Activated CD4-positive, alpha-beta T cell treated with anti-CD3 and anti-CD28 coated beads, Interleukin-2, amount 10 ng/mL, durations not matched to agents 24 days and 14 days (primary cell): ENCODE measurements at regions not wholly inside any gene's neighbourhood (a gene's known extent, or its start where the extent isn't known, plus 50 kb on each side); places are given as distances from the start of the nearest gene placed in this dataset.

Experiments
- DNase-seq: peaks from one replicate; pipeline ENCODE4 v3.0.0; 2022
- H3K27ac Mint-ChIP-seq: one replicate; pipeline ENCODE4 v1.8.0; 2022; ENCODE audit warnings: mild to moderate bottlenecking, mixed read lengths
- H3K27me3 Mint-ChIP-seq: one replicate; pipeline ENCODE4 v1.8.0; 2022; ENCODE audit warnings: mixed read lengths
- H3K36me3 Mint-ChIP-seq: one replicate; pipeline ENCODE4 v1.8.0; 2022; ENCODE audit warnings: low read depth, mild to moderate bottlenecking, mixed read lengths
- H3K4me1 Mint-ChIP-seq: one replicate; pipeline ENCODE4 v1.8.0; 2021; ENCODE audit warnings: mixed read lengths
- H3K4me3 Mint-ChIP-seq: one replicate; pipeline ENCODE4 v1.8.0; 2022; ENCODE audit warnings: mild to moderate bottlenecking, moderate library complexity, mixed read lengths
- H3K9me3 Mint-ChIP-seq: one replicate; pipeline ENCODE4 v1.8.0; 2021; ENCODE audit warnings: mixed read lengths
- intact Hi-C: fragments of 100-400 bp; cut with micrococcal nuclease; formaldehyde crosslinking; loops from one replicate; pipeline ENCODE4 v1.15.1; 2023

GRCh38 chr2:195408811-195409210, 248.2 kb upstream of the SLC39A10 start:
- intact Hi-C loops: loop anchor here (5.0 kb wide), 1 partner anchor 248 kb away; the partner anchor contains the start of gene SLC39A10
- DNase-seq: no peak
- Mint-ChIP-seq H3K4me1 (peaks cover 27% of the 10 kb centered on the region), H3K27me3 (no peaks in the 10 kb centered on the region), H3K36me3 (peaks cover 5% of the 10 kb centered on the region), H3K27ac (no peak overlapping the region), H3K9me3 (peaks cover 5% of the 10 kb centered on the region), H3K4me3 (no peak overlapping the region)

- peaks cover 6% of the 10 kb centered on the region for H3K36me3 Mint-ChIP-seq
- no peak for DNase-seq
- peaks cover 24% of the 10 kb centered on the region for H3K4me1 Mint-ChIP-seq
- intact Hi-C loops: loop anchor here (5.0 kb wide), 1 partner anchor 249 kb away; the partner anchor contains the start of gene SLC39A10
- peaks cover 5% of the 10 kb centered on the region for H3K9me3 Mint-ChIP-seq
- H3K27me3 Mint-ChIP-seq: no peaks in the 10 kb centered on the region
- H3K4me3 Mint-ChIP-seq: no peak overlapping the region
- no peak overlapping the region for H3K27ac Mint-ChIP-seq
Observed at GRCh38 chr2:195408196-195408595, 248.8 kb upstream of the SLC39A10 start.

GRCh38 chr2:195407783-195408182, 249.2 kb upstream of the SLC39A10 start:
- H3K27ac Mint-ChIP-seq: no peak overlapping the region
- peaks cover 3% of the 10 kb centered on the region for H3K9me3 Mint-ChIP-seq
- intact Hi-C loops: loop anchor here (5.0 kb wide), 1 partner anchor 250 kb away; the partner anchor contains the start of gene SLC39A10
- H3K27me3 Mint-ChIP-seq: no peaks in the 10 kb centered on the region
- no peak for DNase-seq
- H3K4me3 Mint-ChIP-seq: no peak overlapping the region
- H3K4me1 Mint-ChIP-seq: peaks cover 22% of the 10 kb centered on the region
- peaks cover 9% of the 10 kb centered on the region for H3K36me3 Mint-ChIP-seq

- intact Hi-C loops: loop anchor here (5.0 kb wide), 1 partner anchor 250 kb away; the partner anchor contains the start of gene SLC39A10
- Mint-ChIP-seq H3K27me3 (no peaks in the 10 kb centered on the region), H3K36me3 (peaks cover 10% of the 10 kb centered on the region), H3K4me3 (no peak overlapping the region), H3K9me3 (no peaks in the 10 kb centered on the region), H3K4me1 (peaks cover 22% of the 10 kb centered on the region), H3K27ac (no peak overlapping the region)
- no peak for DNase-seq
Observed at GRCh38 chr2:195406886-195407603, 250.0 kb upstream of the SLC39A10 start.

GRCh38 chr2:195404651-195405050, 252.4 kb upstream of the SLC39A10 start:
- H3K27ac Mint-ChIP-seq: no peak overlapping the region
- intact Hi-C loops: loop anchor here (5.0 kb wide), 1 partner anchor 253 kb away; the partner anchor contains the start of gene SLC39A10
- no peak for DNase-seq
- no peak overlapping the region for H3K4me3 Mint-ChIP-seq
- H3K27me3 Mint-ChIP-seq: no peaks in the 10 kb centered on the region
- no peaks in the 10 kb centered on the region for H3K9me3 Mint-ChIP-seq
- H3K36me3 Mint-ChIP-seq: peaks cover 8% of the 10 kb centered on the region
- H3K4me1 Mint-ChIP-seq: peaks cover 20% of the 10 kb centered on the region

- Mint-ChIP-seq H3K27ac (no peak overlapping the region), H3K4me3 (no peak overlapping the region), H3K27me3 (no peaks in the 10 kb centered on the region), H3K4me1 (no peaks in the 10 kb centered on the region), H3K36me3 (no peaks in the 10 kb centered on the region), H3K9me3 (peaks cover 12% of the 10 kb centered on the region)
- intact Hi-C loops: no loop called here
- no peak for DNase-seq
Observed at GRCh38 chr2:195396479-195396878, 260.5 kb upstream of the SLC39A10 start.

GRCh38 chr2:195395362-195395761, 261.7 kb upstream of the SLC39A10 start:
- intact Hi-C loops: no loop called here
- no peak overlapping the region for H3K27ac Mint-ChIP-seq
- no peaks in the 10 kb centered on the region for H3K36me3 Mint-ChIP-seq
- H3K9me3 Mint-ChIP-seq: peaks cover 12% of the 10 kb centered on the region
- no peak overlapping the region for H3K4me3 Mint-ChIP-seq
- no peaks in the 10 kb centered on the region for H3K4me1 Mint-ChIP-seq
- no peaks in the 10 kb centered on the region for H3K27me3 Mint-ChIP-seq
- no peak for DNase-seq

GRCh38 chr2:195392446-195393336, 264.3 kb upstream of the SLC39A10 start:
- intact Hi-C loops: no loop called here
- Mint-ChIP-seq H3K4me1 (no peaks in the 10 kb centered on the region), H3K36me3 (peaks cover 3% of the 10 kb centered on the region), H3K27ac (no peak overlapping the region), H3K4me3 (no peak overlapping the region), H3K9me3 (peaks cover 14% of the 10 kb centered on the region), H3K27me3 (no peaks in the 10 kb centered on the region)
- no peak for DNase-seq

GRCh38 chr2:195390686-195391321, 266.2 kb upstream of the SLC39A10 start:
- no peak overlapping the region for H3K27ac Mint-ChIP-seq
- no peak overlapping the region for H3K4me3 Mint-ChIP-seq
- intact Hi-C loops: no loop called here
- H3K27me3 Mint-ChIP-seq: no peaks in the 10 kb centered on the region
- H3K4me1 Mint-ChIP-seq: no peaks in the 10 kb centered on the region
- peaks cover 16% of the 10 kb centered on the region for H3K9me3 Mint-ChIP-seq
- peaks cover 7% of the 10 kb centered on the region for H3K36me3 Mint-ChIP-seq
- DNase-seq: no peak

GRCh38 chr2:195388028-195388427, 269.0 kb upstream of the SLC39A10 start:
- Mint-ChIP-seq H3K36me3 (peaks cover 11% of the 10 kb centered on the region), H3K4me3 (no peak overlapping the region), H3K9me3 (peaks cover 16% of the 10 kb centered on the region), H3K4me1 (peaks cover 5% of the 10 kb centered on the region), H3K27me3 (no peaks in the 10 kb centered on the region), H3K27ac (no peak overlapping the region)
- intact Hi-C loops: no loop called here
- no peak for DNase-seq

GRCh38 chr2:195382186-195382585, 274.8 kb upstream of the SLC39A10 start:
- H3K36me3 Mint-ChIP-seq: peaks cover 7% of the 10 kb centered on the region
- H3K4me3 Mint-ChIP-seq: peak overlapping the region; percentile 13
- peak overlapping the region; percentile 81 for H3K27ac Mint-ChIP-seq
- intact Hi-C loops: no loop called here
- no peaks in the 10 kb centered on the region for H3K27me3 Mint-ChIP-seq
- peaks cover 19% of the 10 kb centered on the region for H3K9me3 Mint-ChIP-seq
- peaks cover 15% of the 10 kb centered on the region for H3K4me1 Mint-ChIP-seq
- DNase-seq: peak; percentile 80

- DNase-seq: no peak
- Mint-ChIP-seq H3K27ac (no peak overlapping the region), H3K4me1 (no peaks in the 10 kb centered on the region), H3K4me3 (no peak overlapping the region), H3K27me3 (no peaks in the 10 kb centered on the region), H3K9me3 (peaks cover 15% of the 10 kb centered on the region), H3K36me3 (peaks cover 11% of the 10 kb centered on the region)
- intact Hi-C loops: no loop called here
Observed at GRCh38 chr2:195370167-195370943, 286.7 kb upstream of the SLC39A10 start.

- no peaks in the 10 kb centered on the region for H3K27me3 Mint-ChIP-seq
- peaks cover 26% of the 10 kb centered on the region for H3K9me3 Mint-ChIP-seq
- no peak for DNase-seq
- peaks cover 21% of the 10 kb centered on the region for H3K36me3 Mint-ChIP-seq
- H3K4me1 Mint-ChIP-seq: peaks cover 10% of the 10 kb centered on the region
- no peak overlapping the region for H3K4me3 Mint-ChIP-seq
- intact Hi-C loops: loop anchor here (10.0 kb wide), 1 partner anchor 116 kb away; no protein-coding TSS in a partner anchor
- H3K27ac Mint-ChIP-seq: no peak overlapping the region
Observed at GRCh38 chr2:195369218-195369587, 287.8 kb upstream of the SLC39A10 start.
